SKM-1 treated with dmso at 0.1 percent for 144 hours (cell line): ENCODE measurements at regions not wholly inside any gene's neighbourhood (a gene's known extent, or its start where the extent isn't known, plus 50 kb on each side); places are given as distances from the start of the nearest gene placed in this dataset.
"Not testable (repeated sequence)": the region's sequence is repeated elsewhere in the genome, so short reads cannot be mapped to it uniquely, and the experiment has no call there.

Source experiments
- DNase-seq: peaks from one replicate; lab custom pipeline; 2025; ENCODE audit not compliant: unreplicated experiment; lab: John Stamatoyannopoulos, UW

- DNase-seq = peak; percentile 13
These were observed 105.3 kb upstream of the C16orf82 start for GRCh38 chr16:26961459-26961858.

GRCh38 chr16:26963109-26963508 is 103.6 kb upstream of the C16orf82 start:
- no peak for DNase-seq

GRCh38 chr16:26969589-26970231 is 97.0 kb upstream of the C16orf82 start:
- no peak for DNase-seq

DNA sequence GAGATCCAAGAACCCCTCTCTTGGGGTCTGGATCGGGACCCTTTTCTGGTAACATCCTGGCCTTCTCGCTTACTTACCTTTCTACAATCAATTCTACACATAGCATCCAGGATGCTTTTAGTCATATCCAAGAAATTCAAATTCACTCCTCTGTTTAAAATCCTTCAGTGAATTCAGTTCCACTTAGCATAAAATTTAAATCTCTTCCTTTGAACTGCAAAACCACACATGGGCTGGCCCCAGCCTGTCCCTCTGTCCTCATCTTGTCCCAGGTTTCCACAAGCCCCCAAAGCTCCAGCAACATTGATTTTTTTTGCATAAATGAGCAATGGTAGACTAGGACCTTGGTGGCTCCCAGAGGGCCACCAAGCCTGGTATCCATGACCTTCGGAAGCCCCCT is 96.4 kb upstream of the C16orf82 start:
- no peak for DNase-seq

DNA sequence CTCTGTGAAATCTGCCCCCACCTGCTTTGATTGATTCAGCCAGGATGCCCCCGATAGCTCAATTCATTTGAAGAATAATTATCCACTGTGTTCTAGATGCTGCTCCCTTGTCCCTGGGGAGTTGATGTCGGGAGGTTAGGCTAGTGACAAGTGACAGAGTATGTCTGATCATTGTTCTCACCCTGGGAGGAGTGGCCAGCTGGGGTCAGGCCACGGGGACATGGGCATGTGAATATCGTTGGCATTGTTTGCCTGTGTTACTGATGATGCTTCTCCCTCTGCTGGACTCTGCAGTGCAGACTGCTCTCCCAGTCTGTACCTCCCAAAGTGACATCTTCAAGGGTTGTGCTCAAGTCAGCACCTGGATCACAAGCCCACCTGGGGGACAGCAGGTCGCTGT is 89.9 kb upstream of the C16orf82 start:
- no peak for DNase-seq

- DNase-seq = no peak
These were observed 85.3 kb upstream of the C16orf82 start for GRCh38 chr16:26981266-26981938.

GRCh38 chr16:26982422-26982821 is 84.3 kb upstream of the C16orf82 start:
- DNase-seq = no peak

- DNase-seq = no peak
These were observed 83.3 kb upstream of the C16orf82 start for GRCh38 chr16:26983426-26983825.

DNA sequence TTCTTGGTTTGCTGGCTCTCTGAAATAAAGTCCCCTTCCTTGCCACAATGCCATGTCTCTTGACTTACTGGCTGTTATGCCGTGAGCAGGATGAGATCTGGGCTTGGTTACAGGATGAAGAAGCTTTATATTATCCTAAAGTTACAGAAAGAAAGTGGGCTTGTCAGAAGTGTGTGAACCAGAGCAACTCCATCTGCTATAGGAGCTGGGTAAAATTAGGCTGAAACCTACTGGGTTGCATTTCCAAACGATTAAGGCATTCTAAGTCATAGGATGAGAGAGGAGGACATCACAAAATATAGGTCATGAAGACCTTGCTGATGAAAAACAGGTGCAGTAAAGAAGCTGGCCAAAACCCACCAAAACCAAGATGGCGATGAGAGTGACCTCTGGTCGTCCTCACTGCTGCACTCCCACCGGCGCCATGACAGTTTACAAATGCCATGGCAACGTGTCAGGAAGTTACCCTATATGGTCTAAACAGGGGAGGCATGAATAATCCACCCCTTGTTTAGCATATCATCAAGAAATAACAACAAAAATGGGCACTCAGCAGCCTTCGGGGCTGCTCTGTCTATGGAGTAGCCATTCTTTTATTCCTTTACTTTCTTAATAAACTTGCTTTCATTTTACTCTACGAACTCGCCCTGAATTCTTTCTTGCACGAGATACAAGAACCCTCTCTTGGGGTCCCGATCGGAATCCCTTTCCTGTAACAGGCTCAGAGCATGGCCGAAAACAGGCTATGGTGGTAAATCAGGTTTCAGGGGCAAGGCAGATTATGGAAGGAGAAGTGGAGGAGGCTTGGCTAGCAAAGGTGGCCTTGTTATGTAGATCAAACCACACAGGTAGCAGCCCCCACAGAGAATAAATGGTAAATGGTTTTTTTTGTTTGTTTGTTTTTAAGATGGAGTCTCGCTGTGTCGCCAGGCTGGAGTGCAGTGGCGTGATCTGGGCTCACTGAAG is 81.3 kb upstream of the C16orf82 start:
- no peak for DNase-seq

- no peak for DNase-seq
These were observed 79.1 kb upstream of the C16orf82 start for GRCh38 chr16:26987597-26988010.

DNA sequence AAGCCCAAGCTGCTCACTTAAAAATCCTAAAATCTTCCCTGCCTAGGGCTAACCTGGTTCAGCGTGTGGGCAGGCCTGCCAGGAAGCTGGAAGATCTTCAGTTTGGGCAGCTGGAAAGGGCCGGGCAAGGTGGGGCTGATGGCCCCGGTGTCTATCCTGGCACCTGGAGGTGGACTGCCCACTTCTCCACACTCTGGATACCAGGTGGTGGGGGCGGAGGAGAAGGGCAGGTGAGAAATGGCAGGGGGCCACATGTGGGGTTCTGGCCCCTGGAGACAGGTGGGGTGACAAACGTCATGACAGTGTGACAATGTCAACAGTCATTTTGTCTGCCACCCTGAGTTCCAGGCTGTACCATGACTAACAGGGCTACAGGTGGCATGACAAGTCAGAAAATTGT is 78.5 kb upstream of the C16orf82 start:
- no peak for DNase-seq

GRCh38 chr16:26990384-26991120 is 76.2 kb upstream of the C16orf82 start:
- not testable (repeated sequence) for DNase-seq

GRCh38 chr16:26992666-26993349 is 73.9 kb upstream of the C16orf82 start:
- DNase-seq = no peak

GRCh38 chr16:26993511-26993910 is 73.2 kb upstream of the C16orf82 start:
- no peak for DNase-seq

GRCh38 chr16:26993963-26994362 is 72.8 kb upstream of the C16orf82 start:
- DNase-seq = no peak

DNA sequence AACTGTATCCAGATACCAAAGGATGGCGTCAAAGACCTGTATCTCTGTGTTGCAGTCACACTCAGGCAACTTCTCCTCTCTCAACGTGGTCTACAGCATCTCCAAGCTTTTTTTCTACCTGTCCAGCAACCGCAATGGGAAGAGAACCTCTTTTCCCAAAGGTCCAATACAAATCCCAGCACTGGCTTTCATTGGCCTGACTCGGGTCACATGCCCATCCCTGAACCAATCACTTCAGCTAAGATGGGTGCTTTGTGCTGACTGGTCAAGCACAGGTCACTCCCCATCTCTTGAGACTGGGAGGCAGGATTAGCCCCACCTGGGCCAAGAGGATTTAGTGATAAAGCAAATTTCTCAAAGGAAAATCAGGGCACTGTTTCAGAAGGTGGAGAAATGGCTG is 71.2 kb upstream of the C16orf82 start:
- DNase-seq = no peak

GRCh38 chr16:27005386-27005785 is 61.3 kb upstream of the C16orf82 start:
- no peak for DNase-seq
